Keratinocyte (primary cell): ENCODE measurements at regions not wholly inside any gene's neighbourhood (a gene's known extent, or its start where the extent isn't known, plus 50 kb on each side); places are given as distances from the start of the nearest gene placed in this dataset.
A peak's percentile ranks its signal among the peaks of the same experiment; 100 is the strongest.

ENCODE experiments used
- DNase-seq: peaks from one replicate; pipeline ENCODE4 v3.0.0-alpha.2; 2011; ENCODE audit warnings: low read depth, missing footprints, low spot score
- FAIRE-seq: peaks from 2 replicates; lab custom pipeline; 2011; peaks lifted over from hg19 to GRCh38; lab: Jason Lieb, UNC
- H2AFZ ChIP-seq: 2 replicates; pipeline ENCODE4 v1.6.0; 2012; ENCODE audit warnings: low read length, control low read depth, inconsistent platforms; ENCODE audit not compliant: control insufficient read depth
- H3K27ac ChIP-seq: 2 replicates; pipeline ENCODE4 v1.5.1; 2011; ENCODE audit warnings: low read length; ENCODE audit not compliant: control insufficient read depth, insufficient read depth
- H3K27me3 ChIP-seq: 3 replicates; pipeline ENCODE4 v1.6.0; 2011; ENCODE audit warnings: low read length; ENCODE audit not compliant: control insufficient read depth, insufficient read depth; ENCODE audit errors: extremely low read depth
- H3K36me3 ChIP-seq, 2 experiments: 2 replicates in 1 of 2; 3 replicates in 1 of 2; pipeline ENCODE4 v1.5.1; 2011; ENCODE audit warnings: low read length in 2 of 2, mild to moderate bottlenecking in 1 of 2; ENCODE audit not compliant: control insufficient read depth in 2 of 2, insufficient read depth in 2 of 2; ENCODE audit errors: extremely low read depth in 1 of 2
- H3K4me1 ChIP-seq: 3 replicates; pipeline ENCODE4 v1.5.1; 2011; ENCODE audit warnings: low read length; ENCODE audit not compliant: control insufficient read depth, insufficient read depth; ENCODE audit errors: extremely low read depth
- H3K4me2 ChIP-seq: 3 replicates; pipeline ENCODE4 v1.6.0; 2011; ENCODE audit warnings: low read depth, low read length; ENCODE audit not compliant: control insufficient read depth, insufficient read depth; ENCODE audit errors: extremely low read depth
- H3K4me3 ChIP-seq, 3 experiments: fragments of 200-600 bp in 1 of 3; sonication (generic) in 1 of 3; 2 replicates in 2 of 3; 3 replicates in 1 of 3; pipeline ENCODE4 v1.5.1; 2011 to 2016; ENCODE audit warnings: low read length in 3 of 3, mild to moderate bottlenecking in 3 of 3, control low read depth in 2 of 3, inconsistent platforms in 1 of 3, low read depth in 1 of 3, mixed read lengths in 1 of 3, mixed run types in 1 of 3, moderate library complexity in 1 of 3; ENCODE audit not compliant: control insufficient read depth in 2 of 3, insufficient read depth in 2 of 3; ENCODE audit errors: extremely low read depth in 1 of 3
- H3K79me2 ChIP-seq: 2 replicates; pipeline ENCODE4 v1.6.0; 2012; ENCODE audit warnings: low read length; ENCODE audit not compliant: control insufficient read depth, insufficient read depth
- H3K9ac ChIP-seq: 3 replicates; pipeline ENCODE4 v1.6.0; 2011; ENCODE audit warnings: low read length; ENCODE audit not compliant: control insufficient read depth, insufficient read depth; ENCODE audit errors: extremely low read depth
- H3K9me1 ChIP-seq: 3 replicates; pipeline ENCODE4 v1.6.0; 2011; ENCODE audit warnings: low read length; ENCODE audit not compliant: control insufficient read depth, insufficient read depth; ENCODE audit errors: extremely low read depth
- H3K9me3 ChIP-seq: 2 replicates; pipeline ENCODE4 v1.5.1; 2012; ENCODE audit warnings: low read depth, low read length; ENCODE audit not compliant: control insufficient read depth
- H4K20me1 ChIP-seq: 3 replicates; pipeline ENCODE4 v1.6.0; 2011; ENCODE audit warnings: low read length; ENCODE audit not compliant: control insufficient read depth, insufficient read depth; ENCODE audit errors: extremely low read depth
- EZH2 ChIP-seq: IDR thresholded peaks from one replicate; pipeline ENCODE4 v1.6.1; 2012; ENCODE audit warnings: inconsistent platforms, mild to moderate bottlenecking, low read length, moderate library complexity
- dilution Hi-C: fragments of 300-500 bp; cut with MboI; formaldehyde crosslinking; loops from one replicate; pipeline ENCODE4 v1.7.0; 2020; ENCODE audit warnings: low sequenced_read_pairs; ENCODE audit not compliant: extremely low pct_ligation_motif_present
- TF ChIP-seq, protein P1 (sequence below), 3 experiments: IDR thresholded peaks in 1 of 3; conservative IDR thresholded peaks in 1 of 3; optimal IDR thresholded peaks in 1 of 3; 2 replicates in 2 of 3; 3 replicates in 1 of 3; pipeline versions ENCODE3 to v1.5.1; 2011; ENCODE audit warnings: low read length in 3 of 3, mild to moderate bottlenecking in 3 of 3, moderate library complexity in 2 of 3, control low read depth in 1 of 3, inconsistent platforms in 1 of 3; ENCODE audit not compliant: insufficient read depth in 2 of 3; ENCODE audit errors: extremely low read depth in 1 of 3

- H3K79me2 ChIP-seq: no peaks in the 10 kb centered on the region
- no peak overlapping the region for H3K4me3 ChIP-seq
- H3K9ac ChIP-seq: no peak overlapping the region
- no peak overlapping the region for H3K27ac ChIP-seq
- TF ChIP-seq, protein P1, sequence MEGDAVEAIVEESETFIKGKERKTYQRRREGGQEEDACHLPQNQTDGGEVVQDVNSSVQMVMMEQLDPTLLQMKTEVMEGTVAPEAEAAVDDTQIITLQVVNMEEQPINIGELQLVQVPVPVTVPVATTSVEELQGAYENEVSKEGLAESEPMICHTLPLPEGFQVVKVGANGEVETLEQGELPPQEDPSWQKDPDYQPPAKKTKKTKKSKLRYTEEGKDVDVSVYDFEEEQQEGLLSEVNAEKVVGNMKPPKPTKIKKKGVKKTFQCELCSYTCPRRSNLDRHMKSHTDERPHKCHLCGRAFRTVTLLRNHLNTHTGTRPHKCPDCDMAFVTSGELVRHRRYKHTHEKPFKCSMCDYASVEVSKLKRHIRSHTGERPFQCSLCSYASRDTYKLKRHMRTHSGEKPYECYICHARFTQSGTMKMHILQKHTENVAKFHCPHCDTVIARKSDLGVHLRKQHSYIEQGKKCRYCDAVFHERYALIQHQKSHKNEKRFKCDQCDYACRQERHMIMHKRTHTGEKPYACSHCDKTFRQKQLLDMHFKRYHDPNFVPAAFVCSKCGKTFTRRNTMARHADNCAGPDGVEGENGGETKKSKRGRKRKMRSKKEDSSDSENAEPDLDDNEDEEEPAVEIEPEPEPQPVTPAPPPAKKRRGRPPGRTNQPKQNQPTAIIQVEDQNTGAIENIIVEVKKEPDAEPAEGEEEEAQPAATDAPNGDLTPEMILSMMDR (optimal IDR thresholded peaks at IDR 0.05 in 1 of 3, IDR thresholded peaks at IDR 0.05 in 1 of 3, conservative IDR thresholded peaks at IDR 0.05 in 1 of 3; ENCODE audit: extremely low read depth in 1 of 3, insufficient read depth in 2 of 3, low read length in 3 of 3): no peak
- DNase-seq: peak; percentile 41
- H3K9me3 ChIP-seq: no peaks in the 10 kb centered on the region
- H3K36me3 ChIP-seq: no peaks in the 10 kb centered on the region
- H3K9me1 ChIP-seq: no peaks in the 10 kb centered on the region
- H3K4me2 ChIP-seq: peak overlapping the region; percentile 42
- peak; percentile 62 for FAIRE-seq
- H2AFZ ChIP-seq: no peak overlapping the region
- H3K27me3 ChIP-seq: no peaks in the 10 kb centered on the region
- no peaks in the 10 kb centered on the region for H4K20me1 ChIP-seq
- peaks cover 13% of the 10 kb centered on the region for H3K4me1 ChIP-seq
- dilution Hi-C loops: no loop called here
These were observed 762.8 kb upstream of the INTU start for GRCh38 chr4:126869967-126870366.

DNA sequence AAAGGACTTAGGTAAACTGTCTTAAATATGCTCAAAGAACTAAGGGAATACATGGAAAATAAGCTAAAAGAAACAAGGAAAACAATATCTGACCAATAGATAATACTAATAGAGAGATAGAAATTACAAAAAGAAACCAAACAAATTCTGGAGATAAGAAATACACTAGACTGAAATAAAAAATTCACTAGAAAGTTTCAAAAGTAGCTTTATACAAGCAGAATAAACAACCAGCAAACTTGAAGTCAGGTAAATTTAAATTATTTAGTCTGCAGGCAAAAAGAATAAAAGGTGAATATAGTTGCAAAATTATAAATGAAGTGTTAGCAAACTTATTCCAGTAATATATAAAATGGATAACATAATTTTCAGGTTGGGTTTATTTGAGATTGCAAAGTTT lies 760.9 kb upstream of the INTU start:
- FAIRE-seq (no peak), DNase-seq (no peak)
- no peaks in the 10 kb centered on the region for H4K20me1 ChIP-seq
- H3K27me3 ChIP-seq: no peaks in the 10 kb centered on the region
- H3K4me2 ChIP-seq: no peak overlapping the region
- H2AFZ ChIP-seq: no peak overlapping the region
- no peak for TF ChIP-seq EZH2
- TF ChIP-seq, protein P1 (optimal IDR thresholded peaks at IDR 0.05 in 1 of 3, IDR thresholded peaks at IDR 0.05 in 1 of 3, conservative IDR thresholded peaks at IDR 0.05 in 1 of 3; ENCODE audit: extremely low read depth in 1 of 3, insufficient read depth in 2 of 3, low read length in 3 of 3): no peak
- H3K9me3 ChIP-seq: no peaks in the 10 kb centered on the region
- H3K36me3 ChIP-seq: no peaks in the 10 kb centered on the region
- dilution Hi-C loops: no loop called here
- no peak overlapping the region for H3K27ac ChIP-seq
- no peaks in the 10 kb centered on the region for H3K9me1 ChIP-seq
- no peaks in the 10 kb centered on the region for H3K79me2 ChIP-seq
- peaks cover 13% of the 10 kb centered on the region for H3K4me1 ChIP-seq
- H3K9ac ChIP-seq: no peak overlapping the region
- H3K4me3 ChIP-seq: no peak overlapping the region
